K562 (cell line): ENCODE measurements at regions not wholly inside any gene's neighbourhood (a gene's known extent, or its start where the extent isn't known, plus 50 kb on each side); places are given as distances from the start of the nearest gene placed in this dataset.

ENCODE experiments used
- ATAC-seq: fragments of 200-7000 bp; cut with Tn5 transposase; 3 replicates; pipeline ENCODE4 v1.9.1; 2020; ENCODE audit warnings: moderate library complexity
- BruUV-seq: library from RNA; stranded (reverse); fragments of 400-500 nt; replicated peaks from 2 replicates; lab custom pipeline; 2021; lab: Mats Ljungman, UMichigan
- CTCF ChIA-PET: fragments of 300-600 bp; formaldehyde crosslinking; extraction: SDS; loops from one replicate; lab custom pipeline; 2021; ENCODE audit warnings: low intra/inter-chr PET ratio; lab: Yijun Ruan, JAX
- POLR2A ChIA-PET: fragments of 300-600, 350-650 bp; sonication (Branson Sonifier 250); formaldehyde crosslinking; extraction: SDS; loops from one replicate; lab custom pipeline; 2021; ENCODE audit warnings: antibody characterized with exemption, inconsistent platforms; lab: Yijun Ruan, JAX
- DNase-seq, 4 experiments: peaks; one replicate each; pipeline versions ENCODE4 v3.0.0 to v3.0.0-alpha.2; 2011 to 2018; ENCODE audit warnings: low spot score in 3 of 4, mixed read lengths in 3 of 4; ENCODE audit errors: extremely low read depth in 1 of 4
- FAIRE-seq: peaks from 2 replicates; lab custom pipeline; 2011; peaks lifted over from hg19 to GRCh38; lab: Jason Lieb, UNC
- H2AFZ ChIP-seq: 2 replicates; pipeline ENCODE4 v1.6.0; 2011; ENCODE audit warnings: low read depth, low read length, control low read depth, inconsistent platforms
- H3K27ac ChIP-seq: fragments of 200-600 bp; 3 replicates; pipeline ENCODE4 v1.8.0; 2011; ENCODE audit warnings: low read depth, mild to moderate bottlenecking, control low read depth, inconsistent platforms, low read length, moderate library complexity, mixed read lengths; ENCODE audit errors: extremely low read depth
- H3K27me3 ChIP-seq, 2 experiments: fragments of 300-600 bp in 1 of 2; 2 replicates in 1 of 2; 3 replicates in 1 of 2; pipeline versions ENCODE4 v1.6.0 to v1.8.0; 2011; ENCODE audit warnings: inconsistent platforms in 2 of 2, low read length in 2 of 2, mild to moderate bottlenecking in 1 of 2, mixed read lengths in 1 of 2, moderate library complexity in 1 of 2; ENCODE audit not compliant: control insufficient read depth in 2 of 2, insufficient read depth in 2 of 2
- H3K36me3 ChIP-seq: fragments of 300-600 bp; 3 replicates; pipeline ENCODE4 v1.8.0; 2011; ENCODE audit warnings: mild to moderate bottlenecking, low read length, inconsistent platforms; ENCODE audit not compliant: control insufficient read depth, insufficient read depth
- H3K4me1 ChIP-seq, 2 experiments: fragments of 200-600 bp in 1 of 2; replicated peaks in 1 of 2; 2 replicates in 1 of 2; 3 replicates in 1 of 2; pipeline versions ENCODE4 v1.5.1 to v1.8.0; 2011; ENCODE audit warnings: inconsistent platforms in 2 of 2, low read length in 2 of 2, mild to moderate bottlenecking in 1 of 2, mixed read lengths in 1 of 2, moderate library complexity in 1 of 2; ENCODE audit not compliant: control insufficient read depth in 2 of 2, insufficient read depth in 2 of 2
- H3K4me2 ChIP-seq: 2 replicates; pipeline ENCODE4 v1.6.1; 2011; ENCODE audit warnings: low read length, control low read depth, inconsistent platforms, mixed read lengths; ENCODE audit not compliant: insufficient read depth
- H3K4me3 ChIP-seq: fragments of 200-600 bp; sonication (generic), shearing (Covaris generic); 2 replicates; pipeline ENCODE4 v1.5.1; 2016; ENCODE audit warnings: control low read depth, inconsistent platforms
- H3K79me2 ChIP-seq: fragments of 200-600 bp; 3 replicates; pipeline ENCODE4 v1.8.0; 2011; ENCODE audit warnings: low read length, inconsistent platforms; ENCODE audit not compliant: control insufficient read depth, insufficient read depth
- H3K9ac ChIP-seq, 2 experiments: 2 replicates each; pipeline versions ENCODE4 v1.6.0 to v1.6.1; 2011; ENCODE audit warnings: low read depth in 2 of 2, low read length in 2 of 2, control low read depth in 1 of 2, inconsistent platforms in 1 of 2, mild to moderate bottlenecking in 1 of 2, mixed read lengths in 1 of 2; ENCODE audit not compliant: insufficient read depth in 1 of 2
- H3K9me1 ChIP-seq: one replicate; pipeline ENCODE4 v1.6.0; 2011; ENCODE audit warnings: inconsistent platforms, mild to moderate bottlenecking, low read length, moderate library complexity; ENCODE audit not compliant: control insufficient read depth, insufficient read depth
- H3K9me3 ChIP-seq: replicated peaks from 2 replicates; pipeline ENCODE4 v1.5.1; 2011; ENCODE audit warnings: low read depth, low read length, inconsistent platforms; ENCODE audit not compliant: control insufficient read depth, insufficient read depth
- H4K20me1 ChIP-seq: replicated peaks from 2 replicates; pipeline ENCODE4 v1.6.1; 2011; ENCODE audit warnings: low read length, inconsistent platforms, mixed read lengths; ENCODE audit not compliant: control insufficient read depth, insufficient read depth
- CTBP1 ChIP-seq: fragments of 450-650 bp; IDR thresholded peaks from 2 replicates; pipeline ENCODE4 v1.6.1; 2016; ENCODE audit warnings: borderline replicate concordance
- CXXC5 ChIP-seq: fragments of 250-450 bp; sonication (Bioruptor Pico); IDR thresholded peaks from 2 replicates; pipeline ENCODE4 v1.8.0; 2022; ENCODE audit warnings: inconsistent platforms, mild to moderate bottlenecking, moderate library complexity
- DIDO1 ChIP-seq: fragments of 450-650 bp; IDR thresholded peaks from 2 replicates; pipeline ENCODE4 v1.6.1; 2016; ENCODE audit warnings: low read depth, missing biosample characterization, missing genetic modification characterization
- FIP1L1 ChIP-seq: fragments of 200-400 bp; formaldehyde crosslinking; IDR thresholded peaks from 2 replicates; pipeline ENCODE4 v1.6.1; 2018; ENCODE audit warnings: mild to moderate bottlenecking, low read depth, low read length; ENCODE audit not compliant: poor library complexity, severe bottlenecking
- KAT2B ChIP-seq: IDR thresholded peaks from one replicate; pipeline ENCODE4 v1.6.1; 2012; ENCODE audit warnings: low read depth, mild to moderate bottlenecking, control low read depth, inconsistent platforms, low read length, moderate library complexity
- MAFK ChIP-seq: IDR thresholded peaks from 2 replicates; pipeline ENCODE4 v1.6.1; 2011; ENCODE audit warnings: low read length, improper control_type of control experiment
- MTA3 ChIP-seq: fragments of 450-650 bp; formaldehyde crosslinking; IDR thresholded peaks from 2 replicates; pipeline ENCODE4 v1.6.1; 2017; ENCODE audit warnings: mild to moderate bottlenecking, borderline replicate concordance
- NFE2 ChIP-seq: IDR thresholded peaks from 2 replicates; pipeline ENCODE4 v1.6.1; 2014; ENCODE audit warnings: antibody characterized with exemption, low read depth
- NFIX ChIP-seq: fragments of 250-450 bp; sonication (Bioruptor Pico); IDR thresholded peaks from 2 replicates; pipeline ENCODE4 v1.4.0; 2020; ENCODE audit warnings: low read depth, mild to moderate bottlenecking, moderate library complexity
- POLR2AphosphoS2 ChIP-seq: IDR thresholded peaks from 2 replicates; pipeline ENCODE4 v1.6.1; 2012; ENCODE audit warnings: low read length, improper control_type of control experiment
- RFX5 ChIP-seq: IDR thresholded peaks from 2 replicates; pipeline ENCODE4 v1.6.1; 2011; ENCODE audit warnings: low read depth, mild to moderate bottlenecking, improper control_type of control experiment, low read length
- SUPT5H ChIP-seq: fragments of 450-650 bp; IDR thresholded peaks from 2 replicates; pipeline ENCODE4 v1.6.1; 2016
- TAF9B ChIP-seq: fragments of 450-650 bp; IDR thresholded peaks from 2 replicates; pipeline ENCODE4 v1.6.1; 2018; ENCODE audit warnings: mild to moderate bottlenecking; ENCODE audit not compliant: partially characterized antibody
- TEAD1 ChIP-seq, 2 experiments: fragments of 450-650 bp in 1 of 2; sonication (generic) in 1 of 2; formaldehyde crosslinking; IDR thresholded peaks; 2 replicates each; pipeline versions ENCODE4 v1.4.0 to v1.8.0; 2020 to 2022; ENCODE audit warnings: mild to moderate bottlenecking in 2 of 2, missing genetic modification reagents in 1 of 2
- ZBTB1 ChIP-seq: sonication (generic); formaldehyde crosslinking; IDR thresholded peaks from 2 replicates; pipeline ENCODE4 v1.8.1; 2023; ENCODE audit warnings: missing genetic modification reagents, low read depth, mild to moderate bottlenecking, borderline replicate concordance
- ZBTB26 ChIP-seq: fragments of 450-650 bp; formaldehyde crosslinking; IDR thresholded peaks from 2 replicates; pipeline ENCODE4 v1.4.0; 2022; ENCODE audit warnings: missing genetic modification characterization
- ZBTB5 ChIP-seq: fragments of 450-650 bp; IDR thresholded peaks from 2 replicates; pipeline ENCODE4 v1.6.1; 2017; ENCODE audit warnings: antibody characterized with exemption
- ZHX1 ChIP-seq: fragments of 150-350 bp; conservative IDR thresholded peaks from 2 replicates; pipeline ENCODE4 v1.6.1; 2014; ENCODE audit warnings: low read length
- ZNF274 ChIP-seq: IDR thresholded peaks from 2 replicates; pipeline ENCODE4 v1.6.1; 2011; ENCODE audit warnings: low read depth, mild to moderate bottlenecking, low read length, moderate library complexity, borderline replicate concordance
- ZNF785 ChIP-seq: fragments of 250-450 bp; sonication (Bioruptor Pico); IDR thresholded peaks from 2 replicates; pipeline ENCODE4 v1.4.0; 2020; ENCODE audit warnings: mild to moderate bottlenecking
- in situ Hi-C: fragments of 300-500 bp; cut with MboI; formaldehyde crosslinking; loops from 4 replicates; pipeline ENCODE4 v1.15.0; 2018; ENCODE audit warnings: inconsistent platforms, mixed read lengths
- intact Hi-C: fragments of 100-400 bp; cut with micrococcal nuclease; formaldehyde crosslinking; loops from 2 replicates; pipeline ENCODE4 v1.14.2; 2022

- TF ChIP-seq TEAD1 (CRISPR knock-in tag; IDR thresholded peaks at IDR 0.05) (no peak), CXXC5 (CRISPR knock-in tag) (no peak), FIP1L1 (no peak), ZHX1 (no peak), DIDO1 (tag) (no peak), POLR2AphosphoS2 (no peak), TAF9B (no peak)
Measured at GRCh38 chr2:57884281-57884680, 162.3 kb upstream of the VRK2 start (continued).

GRCh38 chr2:57885742-57886141 is 160.9 kb upstream of the VRK2 start:
- in situ Hi-C loops = no loop called here
- H4K20me1 ChIP-seq = no peaks in the 10 kb centered on the region
- no peaks in the 10 kb centered on the region for H3K36me3 ChIP-seq
- no peaks in the 10 kb centered on the region for H3K9me1 ChIP-seq
- no peaks in the 10 kb centered on the region for H3K4me1 ChIP-seq
- ATAC-seq (no peak), FAIRE-seq (no peak), DNase-seq (no peak)
- no peaks in the 10 kb centered on the region for H3K79me2 ChIP-seq
- H3K4me3 ChIP-seq = no peak overlapping the region
- POLR2A ChIA-PET = no interaction called here
- CTCF ChIA-PET = no interaction called here
- H3K27ac ChIP-seq = no peak overlapping the region
- H3K27me3 ChIP-seq = no peaks in the 10 kb centered on the region
- BruUV-seq = no TSS peak
- no peak overlapping the region for H2AFZ ChIP-seq
- H3K4me2 ChIP-seq = no peak overlapping the region
- H3K9me3 ChIP-seq = no peaks in the 10 kb centered on the region
- intact Hi-C loops = no loop called here
- no peak overlapping the region for H3K9ac ChIP-seq
- TF ChIP-seq MTA3 = no peak
- no peak for TF ChIP-seq ZBTB26 (CRISPR knock-in tag)
- TF ChIP-seq CTBP1 = no peak
- no peak for TF ChIP-seq ZNF785
- no peak for TF ChIP-seq NFE2
- no peak for TF ChIP-seq NFIX (CRISPR knock-in tag)
- no peak for TF ChIP-seq MAFK
- no peak for TF ChIP-seq KAT2B
- no peak for TF ChIP-seq SUPT5H
- TF ChIP-seq ZBTB1 = no peak
- TF ChIP-seq ZBTB5 = no peak
- TF ChIP-seq RFX5 = no peak
- TF ChIP-seq ZNF274 = no peak
